GM23248 (cell line): ENCODE measurements at regions not wholly inside any gene's neighbourhood (a gene's known extent, or its start where the extent isn't known, plus 50 kb on each side); places are given as distances from the start of the nearest gene placed in this dataset.
A peak's percentile ranks its signal among the peaks of the same experiment; 100 is the strongest.

ENCODE experiments used
- DNase-seq: peaks from one replicate; pipeline ENCODE4 v3.0.0-alpha.2; 2015
- H2AFZ ChIP-seq: fragments of 200-600 bp; sonication (generic); 2 replicates; pipeline ENCODE4 v1.6.1; 2016; ENCODE audit warnings: antibody characterized with exemption
- H3F3A ChIP-seq: fragments of 200-600 bp; sonication (generic); 2 replicates; pipeline ENCODE4 v1.6.1; 2016; ENCODE audit warnings: mild to moderate bottlenecking, antibody characterized with exemption, mixed run types; ENCODE audit not compliant: insufficient read depth
- H3K27ac ChIP-seq: fragments of 200-600 bp; sonication (generic); 2 replicates; pipeline ENCODE4 v1.5.1; 2016; ENCODE audit warnings: mild to moderate bottlenecking
- H3K27me3 ChIP-seq: fragments of 200-600 bp; sonication (generic); replicated peaks from 2 replicates; pipeline ENCODE4 v1.6.1; 2016; ENCODE audit warnings: mild to moderate bottlenecking; ENCODE audit not compliant: insufficient read depth
- H3K36me3 ChIP-seq: fragments of 200-600 bp; sonication (generic); 2 replicates; pipeline ENCODE4 v1.6.1; 2016; ENCODE audit warnings: low read depth, mild to moderate bottlenecking
- H3K4me1 ChIP-seq: fragments of 200-600 bp; sonication (generic); 2 replicates; pipeline ENCODE4 v1.6.1; 2016; ENCODE audit warnings: mild to moderate bottlenecking; ENCODE audit not compliant: insufficient read depth
- H3K4me2 ChIP-seq: fragments of 200-600 bp; sonication (generic); one replicate; pipeline ENCODE4 v1.6.1; 2016; ENCODE audit warnings: mild to moderate bottlenecking; ENCODE audit not compliant: unreplicated experiment
- H3K4me3 ChIP-seq: fragments of 200-600 bp; sonication (generic); 2 replicates; pipeline ENCODE4 v1.5.1; 2016; ENCODE audit warnings: mild to moderate bottlenecking
- H3K79me2 ChIP-seq: fragments of 200-600 bp; sonication (generic); 2 replicates; pipeline ENCODE4 v1.6.1; 2016; ENCODE audit warnings: mild to moderate bottlenecking; ENCODE audit not compliant: insufficient read depth
- H3K9ac ChIP-seq: fragments of 200-600 bp; sonication (generic); 2 replicates; pipeline ENCODE4 v1.6.1; 2016; ENCODE audit warnings: mild to moderate bottlenecking
- H3K9me2 ChIP-seq: fragments of 200-600 bp; sonication (generic); 2 replicates; pipeline ENCODE4 v1.6.1; 2016; ENCODE audit warnings: mixed run types, mild to moderate bottlenecking, moderate library complexity; ENCODE audit not compliant: insufficient read depth
- H3K9me3 ChIP-seq: fragments of 200-600 bp; sonication (generic); one replicate; pipeline ENCODE4 v1.6.1; 2017; ENCODE audit warnings: low read depth
- H4K20me1 ChIP-seq: fragments of 200-600 bp; sonication (generic); 2 replicates; pipeline ENCODE4 v1.6.0; 2016; ENCODE audit not compliant: insufficient read depth
- EZH2 ChIP-seq: fragments of 200-600 bp; sonication (generic); IDR thresholded peaks from 2 replicates; pipeline ENCODE4 v1.6.1; 2018; ENCODE audit warnings: antibody characterized with exemption, mild to moderate bottlenecking; ENCODE audit not compliant: insufficient read depth, poor library complexity, severe bottlenecking
- EZH2phosphoT487 ChIP-seq: fragments of 200-600 bp; sonication (generic); IDR thresholded peaks from 2 replicates; pipeline ENCODE4 v1.6.1; 2018; ENCODE audit warnings: antibody characterized with exemption, moderate library complexity, mild to moderate bottlenecking, low read depth; ENCODE audit not compliant: insufficient read depth
- WGBS, 2 experiments: methylation state at CpG; one replicate each; pipeline ENCODE4 v1.1.6; 2015 to 2017; ENCODE audit warnings: low lambda C conversion rate in 2 of 2, low coverage in 1 of 2; ENCODE audit errors: missing lambda C conversion rate in 2 of 2; 5-methylcytosine and 5-hydroxymethylcytosine counted together
- in situ Hi-C: fragments of 300-500 bp; cut with MboI; formaldehyde crosslinking; loops from 2 replicates; pipeline ENCODE4 v1.15.0; 2020

GRCh38 chr2:224242561-224242960 lies 159.3 kb downstream of the FAM124B start:
- Histone ChIP-seq H3K27ac (no peak overlapping the region), H3K4me1 (no peaks in the 10 kb centered on the region), H4K20me1 (no peaks in the 10 kb centered on the region), H2AFZ (no peak overlapping the region), H3F3A (no peaks in the 10 kb centered on the region), H3K4me3 (no peak overlapping the region), H3K79me2 (no peaks in the 10 kb centered on the region), H3K27me3 (no peaks in the 10 kb centered on the region), H3K9me3 (no peaks in the 10 kb centered on the region), H3K4me2 (no peak overlapping the region), H3K9ac (no peak overlapping the region), H3K9me2 (no peaks in the 10 kb centered on the region), H3K36me3 (no peaks in the 10 kb centered on the region)
- 50 to 53% methylated on average over 1 of the region's 1 CpG for WGBS, 2 experiments
- TF ChIP-seq EZH2phosphoT487: no peak
- no peak for TF ChIP-seq EZH2
- in situ Hi-C loops: no loop called here
- peak; percentile 15 for DNase-seq

GRCh38 chr2:224241812-224242211 lies 160.1 kb downstream of the FAM124B start:
- Histone ChIP-seq H3K9me3 (no peaks in the 10 kb centered on the region), H3K79me2 (no peaks in the 10 kb centered on the region), H3K4me2 (no peak overlapping the region), H3K9me2 (no peaks in the 10 kb centered on the region), H3K27me3 (no peaks in the 10 kb centered on the region), H4K20me1 (no peaks in the 10 kb centered on the region), H3K27ac (no peak overlapping the region), H3K4me3 (no peak overlapping the region), H2AFZ (no peak overlapping the region), H3K9ac (no peak overlapping the region), H3K36me3 (no peaks in the 10 kb centered on the region), H3K4me1 (no peaks in the 10 kb centered on the region), H3F3A (no peaks in the 10 kb centered on the region)
- WGBS, 2 experiments: 83 to 92% methylated on average over 3 of the region's 3 CpGs
- TF ChIP-seq EZH2phosphoT487 (no peak), EZH2 (no peak)
- in situ Hi-C loops: no loop called here
- DNase-seq: no peak

- Histone ChIP-seq H3K4me1 (no peaks in the 10 kb centered on the region), H3K36me3 (no peaks in the 10 kb centered on the region), H3K9me2 (no peaks in the 10 kb centered on the region), H3F3A (no peaks in the 10 kb centered on the region), H3K27me3 (no peaks in the 10 kb centered on the region), H3K79me2 (no peaks in the 10 kb centered on the region), H3K4me3 (no peak overlapping the region), H3K9ac (no peak overlapping the region), H4K20me1 (no peaks in the 10 kb centered on the region), H3K27ac (no peak overlapping the region), H3K4me2 (no peak overlapping the region), H3K9me3 (no peaks in the 10 kb centered on the region), H2AFZ (no peak overlapping the region)
- WGBS, 2 experiments: 51 to 57% methylated on average over 1 of the region's 1 CpG
- no peak for TF ChIP-seq EZH2
- TF ChIP-seq EZH2phosphoT487: no peak
- in situ Hi-C loops: no loop called here
- no peak for DNase-seq
Measured at GRCh38 chr2:224241001-224241400, 160.9 kb downstream of the FAM124B start.

- Histone ChIP-seq H4K20me1 (no peaks in the 10 kb centered on the region), H3K4me2 (no peak overlapping the region), H3K4me1 (peaks cover 35% of the 10 kb centered on the region), H3K27me3 (no peaks in the 10 kb centered on the region), H3K4me3 (no peak overlapping the region), H3K9me3 (no peaks in the 10 kb centered on the region), H2AFZ (no peak overlapping the region), H3K36me3 (no peaks in the 10 kb centered on the region), H3K9ac (no peak overlapping the region), H3F3A (peaks cover 42% of the 10 kb centered on the region), H3K9me2 (no peaks in the 10 kb centered on the region), H3K27ac (no peak overlapping the region), H3K79me2 (no peaks in the 10 kb centered on the region)
- no peak for DNase-seq
- WGBS, 2 experiments: 89 to 94% methylated on average over 2 of the region's 2 CpGs
- in situ Hi-C loops: no loop called here
- TF ChIP-seq EZH2phosphoT487 (no peak), EZH2 (no peak)
Measured at GRCh38 chr2:224223851-224224555, 177.9 kb downstream of the FAM124B start.

- Histone ChIP-seq H4K20me1 (no peaks in the 10 kb centered on the region), H3K27me3 (no peaks in the 10 kb centered on the region), H3K4me1 (peaks cover 35% of the 10 kb centered on the region), H3K36me3 (no peaks in the 10 kb centered on the region), H2AFZ (peak overlapping the region; percentile 78), H3K4me3 (no peak overlapping the region), H3K4me2 (no peak overlapping the region), H3F3A (peaks cover 52% of the 10 kb centered on the region), H3K9me3 (no peaks in the 10 kb centered on the region), H3K27ac (peak overlapping the region; percentile 97), H3K79me2 (no peaks in the 10 kb centered on the region), H3K9ac (no peak overlapping the region), H3K9me2 (no peaks in the 10 kb centered on the region)
- 27 to 35% methylated on average over 1 of the region's 1 CpG for WGBS, 2 experiments
- no peak for DNase-seq
- TF ChIP-seq EZH2: no peak
- TF ChIP-seq EZH2phosphoT487: no peak
- in situ Hi-C loops: no loop called here
Measured at GRCh38 chr2:224222974-224223373, 178.9 kb downstream of the FAM124B start.
